ENCODE measurements at regions not wholly inside any gene's neighbourhood (a gene's known extent, or its start where the extent isn't known, plus 50 kb on each side); places are given as distances from the start of the nearest gene placed in this dataset.

GRCh38 chr11:88229303-88229702 is 54.1 kb upstream of the RAB38 start:
- no peak for TF ChIP-seq POLR2A (IDR thresholded peaks at IDR 0.05; ENCODE audit: low read depth, low read length)
- no peak for TF ChIP-seq EZH2 (IDR thresholded peaks at IDR 0.05; ENCODE audit: borderline replicate concordance, low read depth, low read length, severe bottlenecking)
- TF ChIP-seq, protein P1, sequence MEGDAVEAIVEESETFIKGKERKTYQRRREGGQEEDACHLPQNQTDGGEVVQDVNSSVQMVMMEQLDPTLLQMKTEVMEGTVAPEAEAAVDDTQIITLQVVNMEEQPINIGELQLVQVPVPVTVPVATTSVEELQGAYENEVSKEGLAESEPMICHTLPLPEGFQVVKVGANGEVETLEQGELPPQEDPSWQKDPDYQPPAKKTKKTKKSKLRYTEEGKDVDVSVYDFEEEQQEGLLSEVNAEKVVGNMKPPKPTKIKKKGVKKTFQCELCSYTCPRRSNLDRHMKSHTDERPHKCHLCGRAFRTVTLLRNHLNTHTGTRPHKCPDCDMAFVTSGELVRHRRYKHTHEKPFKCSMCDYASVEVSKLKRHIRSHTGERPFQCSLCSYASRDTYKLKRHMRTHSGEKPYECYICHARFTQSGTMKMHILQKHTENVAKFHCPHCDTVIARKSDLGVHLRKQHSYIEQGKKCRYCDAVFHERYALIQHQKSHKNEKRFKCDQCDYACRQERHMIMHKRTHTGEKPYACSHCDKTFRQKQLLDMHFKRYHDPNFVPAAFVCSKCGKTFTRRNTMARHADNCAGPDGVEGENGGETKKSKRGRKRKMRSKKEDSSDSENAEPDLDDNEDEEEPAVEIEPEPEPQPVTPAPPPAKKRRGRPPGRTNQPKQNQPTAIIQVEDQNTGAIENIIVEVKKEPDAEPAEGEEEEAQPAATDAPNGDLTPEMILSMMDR (IDR thresholded peaks at IDR 0.05; ENCODE audit: extremely low read depth in 1 of 2, insufficient read depth in 1 of 2, low read depth in 1 of 2, low read length in 2 of 2), result no peak
- TF ChIP-seq POLR2AphosphoS5 (IDR thresholded peaks at IDR 0.05; ENCODE audit: insufficient read depth, low read depth, low read length), result no peak
- no peak for TF ChIP-seq MAX (IDR thresholded peaks at IDR 0.05; ENCODE audit: insufficient read depth, insufficient read length)

All from endothelial cell of umbilical vein (primary cell).